ENCODE measurements at regions not wholly inside any gene's neighbourhood (a gene's known extent, or its start where the extent isn't known, plus 50 kb on each side); places are given as distances from the start of the nearest gene placed in this dataset.

GRCh38 chr10:10294184-10294880 is 723.3 kb upstream of the CELF2 start:
- no peak for DNase-seq (ENCODE audit: low read depth in 2 of 2)

- no peak for DNase-seq (ENCODE audit: low read depth in 2 of 2)
Measured at GRCh38 chr10:10294881-10295529, 722.7 kb upstream of the CELF2 start.

DNA sequence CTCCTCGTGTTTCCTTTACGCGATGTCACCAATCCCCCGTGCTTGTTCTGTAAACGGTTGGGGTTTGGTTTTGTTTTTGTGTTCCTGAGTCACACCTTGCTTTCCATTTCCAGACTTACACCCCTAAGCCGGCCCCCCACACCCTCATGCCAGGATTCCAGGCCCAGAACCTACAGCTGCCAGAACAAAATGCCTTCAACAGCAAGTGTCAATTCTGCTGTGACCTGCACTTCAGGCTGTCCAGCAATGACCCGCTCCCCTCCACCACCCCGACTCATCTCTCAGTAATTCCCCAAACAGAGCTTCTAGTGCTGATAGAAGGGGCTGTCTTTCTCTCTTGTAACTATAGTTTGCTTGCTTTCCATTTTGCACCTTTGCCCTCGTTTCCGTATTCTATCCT is 722.1 kb upstream of the CELF2 start:
- no peak for DNase-seq (ENCODE audit: low read depth in 2 of 2)

DNA sequence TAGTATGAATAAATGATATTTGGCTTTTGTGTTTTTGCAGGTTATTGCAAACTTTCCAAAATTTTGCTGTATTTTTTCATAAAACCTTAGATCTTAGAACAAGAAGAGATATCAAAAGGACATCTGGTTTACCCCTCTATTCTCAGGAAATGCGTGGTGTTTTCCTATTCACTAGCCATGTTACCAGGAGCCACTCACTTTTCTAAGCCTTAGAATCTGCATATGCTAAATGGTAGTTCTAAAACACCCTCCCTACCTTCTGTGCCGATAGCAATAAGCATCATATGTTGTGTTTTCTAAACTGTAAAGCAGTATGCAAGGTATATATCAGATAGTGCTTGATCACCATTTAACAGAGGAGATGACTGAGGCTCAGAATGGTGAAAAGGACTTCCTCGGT is 715.0 kb upstream of the CELF2 start:
- no peak for DNase-seq (ENCODE audit: low read depth in 2 of 2)

GRCh38 chr10:10307036-10307435 is 710.6 kb upstream of the CELF2 start:
- no peak for DNase-seq (ENCODE audit: low read depth in 2 of 2)

- no peak for DNase-seq (ENCODE audit: low read depth in 2 of 2)
Measured at GRCh38 chr10:10307551-10307950, 710.1 kb upstream of the CELF2 start.

- DNase-seq (ENCODE audit: low read depth in 2 of 2): no peak
Measured at GRCh38 chr10:10310498-10310897, 707.2 kb upstream of the CELF2 start.

DNA sequence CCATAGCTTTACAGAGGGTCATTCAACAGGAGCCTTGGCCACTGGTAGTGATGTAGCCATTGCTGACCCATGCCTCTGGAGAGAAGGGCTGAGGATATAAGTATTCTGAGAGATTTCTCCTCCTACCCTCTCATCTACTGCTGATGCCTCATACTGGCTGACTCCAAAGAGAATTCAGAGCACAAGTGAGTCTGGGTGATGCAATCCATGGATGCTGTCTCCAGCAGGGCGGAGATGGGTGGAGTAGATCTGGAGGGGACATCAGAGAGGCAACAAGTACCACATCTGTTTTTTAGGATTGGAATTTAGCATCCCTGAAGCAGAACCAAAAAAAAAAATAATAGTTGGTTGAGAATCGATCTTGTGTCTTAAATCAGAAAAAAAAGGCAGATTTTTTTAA is 705.7 kb upstream of the CELF2 start:
- DNase-seq (ENCODE audit: low read depth in 2 of 2): no peak

DNA sequence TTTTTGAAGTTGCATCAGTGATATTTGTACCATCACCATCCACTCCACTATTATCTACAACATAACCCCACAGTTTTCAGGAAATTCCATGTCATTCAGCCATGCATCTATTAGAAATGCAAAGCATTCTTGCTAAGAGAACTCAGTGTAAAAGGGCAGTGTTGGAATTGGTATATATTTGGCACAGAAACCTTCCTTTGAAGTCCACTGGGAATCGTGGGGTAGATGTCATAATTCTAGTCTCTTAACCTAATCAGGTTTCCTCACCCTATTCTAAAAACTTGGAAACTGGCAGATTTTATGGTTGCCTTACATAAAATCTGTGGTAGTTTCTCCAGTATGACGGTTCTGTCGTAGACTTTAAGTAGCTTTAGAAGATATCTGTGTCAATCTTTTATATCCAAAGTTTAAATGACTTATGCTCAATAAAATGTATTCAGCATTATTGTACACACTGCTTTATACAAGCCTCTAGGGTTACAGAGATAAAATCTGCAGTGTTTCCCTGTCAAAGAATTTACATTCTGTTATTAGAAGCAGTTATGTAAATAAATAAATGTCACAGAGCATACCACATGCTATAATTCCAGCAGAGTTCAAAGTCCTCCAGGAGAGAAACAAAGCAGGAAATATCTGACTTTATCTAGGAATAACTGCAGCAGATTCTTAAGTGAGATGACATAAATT is 704.4 kb upstream of the CELF2 start:
- DNase-seq (ENCODE audit: low read depth in 2 of 2): no peak

DNA sequence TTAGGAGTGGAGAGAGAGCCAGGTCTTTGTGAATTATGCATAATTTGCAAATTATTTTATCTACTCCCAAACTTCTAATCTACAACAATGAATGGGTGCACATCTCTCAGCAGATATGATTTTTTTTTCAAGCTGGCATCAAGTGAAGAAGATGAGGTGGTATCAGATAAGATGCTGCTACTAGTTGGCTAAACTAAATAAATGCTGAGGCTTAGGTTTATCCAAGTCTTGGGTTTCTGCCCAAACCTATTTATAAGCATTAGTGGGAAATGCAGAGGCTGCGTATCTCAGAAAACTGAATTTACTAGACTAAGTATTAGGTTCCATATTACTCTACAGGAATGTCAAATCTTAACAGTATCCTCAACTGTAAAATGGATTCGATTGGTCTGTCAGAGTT is 703.0 kb upstream of the CELF2 start:
- no peak for DNase-seq (ENCODE audit: low read depth in 2 of 2)

DNA sequence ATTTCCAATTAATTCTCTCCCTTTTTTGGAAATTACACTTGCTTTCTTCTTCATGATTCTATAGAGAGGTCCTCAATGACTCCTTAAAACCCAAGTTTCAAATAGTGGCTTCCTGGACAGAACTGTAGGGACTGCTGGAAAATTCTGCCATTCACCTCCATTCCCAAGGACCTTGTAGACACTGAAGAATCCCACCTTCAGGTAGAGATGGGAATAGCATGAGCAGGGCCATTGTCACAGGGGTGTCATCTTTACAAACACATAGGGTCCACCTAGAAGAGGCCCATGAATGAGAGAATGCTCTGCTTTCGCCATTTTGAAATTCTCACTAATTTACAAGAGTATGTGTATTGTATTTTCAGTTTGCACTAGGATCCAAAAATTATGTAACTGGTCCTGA is 701.7 kb upstream of the CELF2 start:
- no peak for DNase-seq (ENCODE audit: low read depth in 2 of 2)

DNA sequence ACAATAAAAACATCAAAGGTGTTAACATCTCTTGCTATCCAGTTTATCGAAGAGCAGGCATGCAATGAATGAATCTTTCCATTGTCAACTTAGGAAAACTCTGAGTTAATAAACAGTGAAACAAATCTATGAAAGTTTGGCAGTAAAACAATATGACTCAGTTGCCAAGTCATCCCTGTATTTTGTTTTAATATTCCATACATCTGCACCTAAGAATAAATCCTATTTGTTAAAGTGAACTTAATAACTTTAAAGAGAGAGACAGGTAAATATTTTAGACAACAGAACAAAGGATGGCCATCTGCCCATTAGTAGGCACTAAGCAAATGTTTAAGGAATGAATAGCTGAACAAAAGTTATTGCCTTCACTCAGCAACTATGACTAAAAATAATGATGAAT is 700.5 kb upstream of the CELF2 start:
- no peak for DNase-seq (ENCODE audit: low read depth in 2 of 2)

DNA sequence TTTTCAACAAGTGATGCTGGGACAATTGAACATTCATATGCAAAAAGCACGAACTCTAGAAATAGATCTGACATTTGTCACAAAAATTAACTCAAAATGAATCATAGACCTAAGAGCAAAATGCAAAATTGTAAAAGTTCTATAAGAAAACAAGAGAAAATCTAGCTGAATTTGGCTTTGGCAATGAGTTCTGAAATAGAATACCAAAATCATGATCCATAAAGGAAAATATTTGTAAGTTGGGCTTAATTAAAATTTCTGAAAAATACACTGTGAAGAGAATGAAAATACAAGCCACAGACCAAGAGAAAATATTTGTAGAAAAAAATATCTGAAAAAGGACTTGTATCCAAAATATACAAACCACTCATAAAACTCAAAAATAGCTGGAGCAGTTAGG is 698.8 kb upstream of the CELF2 start:
- DNase-seq (ENCODE audit: low read depth in 2 of 2): no peak

- DNase-seq (ENCODE audit: low read depth in 2 of 2): no peak
Measured at GRCh38 chr10:10320956-10321355, 696.7 kb upstream of the CELF2 start.

- no peak for DNase-seq (ENCODE audit: low read depth in 2 of 2)
Measured at GRCh38 chr10:10326116-10326515, 691.6 kb upstream of the CELF2 start.

- DNase-seq (ENCODE audit: low read depth in 2 of 2): no peak
Measured at GRCh38 chr10:10327934-10328333, 689.7 kb upstream of the CELF2 start.

DNA sequence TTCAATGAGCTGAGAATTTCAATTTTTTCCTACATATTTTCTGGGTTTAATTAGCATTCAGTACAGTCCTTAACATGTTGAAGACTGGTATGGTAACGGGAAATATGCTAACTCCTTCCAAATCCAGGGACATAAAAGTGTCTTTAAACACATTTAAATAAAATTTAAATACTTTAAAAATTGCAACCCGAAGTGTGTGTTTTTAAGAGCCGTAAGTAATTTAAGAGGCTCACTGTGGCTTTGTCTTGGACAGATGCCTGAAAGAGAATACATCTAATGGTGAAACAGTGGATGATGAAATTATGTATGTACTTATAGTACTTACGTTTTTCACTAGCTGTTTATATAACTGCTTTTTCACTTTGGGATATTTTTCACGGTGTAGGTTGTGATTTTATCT is 687.3 kb upstream of the CELF2 start:
- DNase-seq (ENCODE audit: low read depth in 2 of 2): no peak

DNA sequence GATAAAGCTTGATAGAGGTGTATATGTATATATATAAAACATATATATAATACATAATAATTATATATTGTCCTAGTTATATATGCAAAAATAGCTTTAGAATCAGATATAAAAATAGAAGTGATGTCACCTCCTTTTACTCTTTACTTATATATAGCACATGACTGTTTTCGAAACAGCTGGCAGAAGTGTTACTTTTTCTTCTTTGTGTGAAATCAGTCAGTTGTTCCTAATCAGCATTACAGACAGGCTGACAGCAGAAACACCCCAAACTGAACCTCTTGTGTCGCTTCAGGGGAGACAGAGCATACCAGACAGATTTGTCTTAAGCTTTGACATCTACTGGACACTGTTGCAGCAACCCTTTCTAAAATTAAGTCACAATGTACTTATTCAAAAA is 684.9 kb upstream of the CELF2 start:
- no peak for DNase-seq (ENCODE audit: low read depth in 2 of 2)

DNA sequence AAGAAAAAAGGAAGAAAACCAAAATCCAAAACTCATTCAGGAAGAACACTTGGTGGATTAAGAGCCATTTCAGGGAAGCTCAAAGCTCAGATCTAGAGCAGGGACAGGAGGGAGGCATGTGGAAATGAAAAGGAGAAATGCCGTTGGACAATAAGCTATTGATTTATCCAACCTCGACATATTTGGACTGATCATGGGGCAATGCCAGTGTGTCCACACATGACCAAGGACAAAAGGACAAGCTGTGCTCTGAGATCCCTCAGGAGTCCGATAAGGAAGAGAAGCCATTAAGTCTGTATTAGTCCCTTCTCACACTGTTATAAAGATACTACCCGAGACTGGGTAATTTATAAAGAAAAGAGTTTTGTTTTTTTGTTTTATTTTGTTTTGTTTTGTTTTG is 684.0 kb upstream of the CELF2 start:
- no peak for DNase-seq (ENCODE audit: low read depth in 2 of 2)

GRCh38 chr10:10338339-10338738 is 679.3 kb upstream of the CELF2 start:
- DNase-seq (ENCODE audit: low read depth in 2 of 2): no peak

DNA sequence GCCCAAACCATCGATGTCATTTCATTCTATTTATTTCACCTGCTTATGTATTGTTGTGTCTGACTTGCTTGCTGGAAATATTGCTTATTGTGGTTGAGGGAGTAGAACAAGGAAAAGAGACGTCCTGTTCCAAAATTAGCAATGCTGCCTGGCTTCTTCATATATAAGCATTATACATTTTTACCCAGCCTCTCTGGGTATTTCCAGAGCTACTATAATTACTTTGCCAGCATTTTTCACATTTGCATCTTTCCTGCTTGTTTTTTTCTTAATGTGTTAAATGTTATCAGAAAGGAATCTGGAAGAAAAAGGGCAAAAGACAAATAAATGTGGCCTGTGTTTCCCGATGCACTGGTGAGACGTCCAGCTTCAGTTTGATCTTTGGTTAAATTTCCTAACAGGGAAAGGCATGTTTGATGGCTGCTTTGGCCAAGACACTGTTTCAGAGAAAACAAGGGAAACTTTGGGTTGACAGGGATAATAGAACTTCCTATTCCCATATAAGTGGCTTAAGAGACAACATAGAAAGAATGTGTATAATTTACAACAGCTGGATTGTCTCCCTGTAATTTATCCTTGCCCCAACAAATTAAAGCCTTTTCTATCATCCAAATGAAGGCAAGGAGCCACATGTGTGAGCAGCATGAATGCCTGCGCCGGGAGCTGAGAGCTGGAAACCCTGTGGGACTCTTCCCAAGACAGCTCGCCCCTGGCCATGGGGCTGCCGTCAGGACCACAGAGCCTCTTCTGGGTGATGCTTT is 671.1 kb upstream of the CELF2 start:
- no peak for DNase-seq (ENCODE audit: low read depth in 2 of 2)

DNA sequence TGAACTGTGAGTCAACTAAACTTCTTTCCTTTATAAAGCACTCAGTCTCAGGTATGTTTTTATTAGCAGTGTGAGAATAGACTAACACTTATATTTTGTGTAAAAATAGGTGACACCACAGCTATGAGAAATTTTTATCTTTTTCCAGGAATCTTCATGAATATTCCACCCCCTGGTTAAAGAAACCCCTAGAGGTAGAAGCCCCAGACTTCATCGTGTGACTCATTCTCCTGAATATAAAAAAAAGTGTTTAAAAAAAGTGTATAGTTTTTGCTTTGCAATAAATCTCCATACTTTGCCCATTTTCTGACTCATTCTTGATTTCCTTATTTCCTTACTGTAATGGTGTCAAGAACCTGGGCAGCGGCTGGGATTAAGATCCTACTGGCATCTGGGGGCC is 667.6 kb upstream of the CELF2 start:
- no peak for DNase-seq (ENCODE audit: low read depth in 2 of 2)

DNA sequence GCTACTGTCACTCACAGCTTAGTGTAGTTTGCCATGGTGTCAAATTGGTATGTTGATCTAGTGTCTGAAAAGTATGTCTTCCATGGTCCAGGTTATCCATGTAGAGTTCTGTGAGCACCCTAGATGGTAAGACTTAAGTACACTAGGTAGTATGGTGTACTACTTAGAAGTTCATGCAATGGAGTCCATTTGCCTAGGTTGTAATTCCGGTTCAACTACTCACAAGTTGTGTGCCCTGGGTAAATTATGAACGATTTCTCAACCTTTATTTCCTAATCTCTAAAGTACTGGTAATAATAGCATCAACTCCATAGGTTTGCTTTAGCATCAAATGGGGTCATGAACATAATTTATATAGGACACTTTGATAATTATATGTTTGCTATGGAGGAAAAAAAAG is 666.2 kb upstream of the CELF2 start:
- DNase-seq (ENCODE audit: low read depth in 2 of 2): no peak

Measured in stimulated activated CD4-positive, alpha-beta T cell treated with anti-CD3 and anti-CD28 coated beads, Interleukin-12 subunit alpha, Interleukin-12 subunit beta, amount 100 ng/mL, for 24 hours (primary cell).